ENCODE measurements at regions not wholly inside any gene's neighbourhood (a gene's known extent, or its start where the extent isn't known, plus 50 kb on each side); places are given as distances from the start of the nearest gene placed in this dataset.
"Not testable (repeated sequence)": the region's sequence is repeated elsewhere in the genome, so short reads cannot be mapped to it uniquely, and the experiment has no call there.

DNA sequence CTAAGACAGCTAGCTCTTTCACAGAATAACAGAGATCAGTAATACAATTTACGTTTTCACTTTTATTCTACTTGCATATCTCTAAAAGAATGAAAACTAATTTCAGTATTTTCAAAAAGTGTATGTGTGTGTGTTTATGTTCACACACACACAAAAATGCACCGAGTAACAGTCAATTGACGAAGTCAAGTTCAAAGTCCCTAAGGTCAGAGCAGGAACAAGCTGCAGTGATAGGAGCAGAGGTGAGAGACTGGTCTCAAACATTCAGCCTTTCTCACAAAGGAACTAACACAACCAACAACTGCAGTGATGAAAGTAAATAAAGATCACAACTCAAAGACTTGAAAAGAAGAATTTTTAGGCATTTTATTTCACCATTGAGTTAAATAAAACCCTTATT lies 429.7 kb downstream of the C12orf50 start:
- 86% methylated on average over 3 of the region's 3 CpGs for WGBS
- Histone ChIP-seq H3K27ac (no peak overlapping the region), H3K9me3 (no peaks in the 10 kb centered on the region), H3K4me1 (replicated peaks) (no peaks in the 10 kb centered on the region), H3K27me3 (replicated peaks; ENCODE audit: insufficient read depth) (no peaks in the 10 kb centered on the region), H3K36me3 (no peaks in the 10 kb centered on the region), H3K4me3 (no peak overlapping the region)
- TF ChIP-seq POLR2AphosphoS5 (IDR thresholded peaks at IDR 0.05) (no peak), POLR2A (IDR thresholded peaks at IDR 0.05) (no peak)
- TF ChIP-seq, protein P1, sequence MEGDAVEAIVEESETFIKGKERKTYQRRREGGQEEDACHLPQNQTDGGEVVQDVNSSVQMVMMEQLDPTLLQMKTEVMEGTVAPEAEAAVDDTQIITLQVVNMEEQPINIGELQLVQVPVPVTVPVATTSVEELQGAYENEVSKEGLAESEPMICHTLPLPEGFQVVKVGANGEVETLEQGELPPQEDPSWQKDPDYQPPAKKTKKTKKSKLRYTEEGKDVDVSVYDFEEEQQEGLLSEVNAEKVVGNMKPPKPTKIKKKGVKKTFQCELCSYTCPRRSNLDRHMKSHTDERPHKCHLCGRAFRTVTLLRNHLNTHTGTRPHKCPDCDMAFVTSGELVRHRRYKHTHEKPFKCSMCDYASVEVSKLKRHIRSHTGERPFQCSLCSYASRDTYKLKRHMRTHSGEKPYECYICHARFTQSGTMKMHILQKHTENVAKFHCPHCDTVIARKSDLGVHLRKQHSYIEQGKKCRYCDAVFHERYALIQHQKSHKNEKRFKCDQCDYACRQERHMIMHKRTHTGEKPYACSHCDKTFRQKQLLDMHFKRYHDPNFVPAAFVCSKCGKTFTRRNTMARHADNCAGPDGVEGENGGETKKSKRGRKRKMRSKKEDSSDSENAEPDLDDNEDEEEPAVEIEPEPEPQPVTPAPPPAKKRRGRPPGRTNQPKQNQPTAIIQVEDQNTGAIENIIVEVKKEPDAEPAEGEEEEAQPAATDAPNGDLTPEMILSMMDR (IDR thresholded peaks at IDR 0.05): no peak
- DNase-seq (ENCODE audit: low spot score): no peak
- intact Hi-C loops (cut with DNase I): no loop called here

DNA sequence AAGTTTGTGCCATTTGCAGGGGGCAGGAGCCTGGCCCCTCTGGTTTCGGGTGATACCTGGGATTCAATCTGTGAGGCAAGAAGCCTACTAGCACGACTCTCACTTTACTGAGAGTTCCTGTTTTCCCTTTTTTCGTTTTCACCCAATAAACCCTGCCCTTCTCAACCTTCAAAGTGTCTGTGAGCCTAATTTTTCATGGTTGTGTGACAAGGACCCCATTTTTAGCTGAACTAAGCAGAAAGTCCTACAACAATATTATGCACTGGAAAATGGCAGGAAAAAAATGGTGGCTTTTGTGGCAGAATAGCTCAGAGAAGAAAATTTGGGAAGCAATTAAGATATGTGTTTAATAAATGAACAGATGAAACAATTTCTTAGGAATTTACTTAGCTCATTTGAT lies 432.1 kb downstream of the C12orf50 start:
- whole genome bisulfite sequencing: 72% methylated on average over 3 of the region's 3 CpGs
- no peak overlapping the region for H3K27ac ChIP-seq
- intact Hi-C loops (cut with DNase I): no loop called here
- H3K9me3 ChIP-seq: no peaks in the 10 kb centered on the region
- no peaks in the 10 kb centered on the region for H3K27me3 ChIP-seq (replicated peaks; ENCODE audit: insufficient read depth)
- H3K4me1 ChIP-seq (replicated peaks): no peaks in the 10 kb centered on the region
- no peak overlapping the region for H3K4me3 ChIP-seq
- no peak for DNase-seq (ENCODE audit: low spot score)
- TF ChIP-seq, protein P1 (IDR thresholded peaks at IDR 0.05): no peak
- TF ChIP-seq POLR2A (IDR thresholded peaks at IDR 0.05) (no peak), POLR2AphosphoS5 (IDR thresholded peaks at IDR 0.05) (no peak)
- no peaks in the 10 kb centered on the region for H3K36me3 ChIP-seq

DNA sequence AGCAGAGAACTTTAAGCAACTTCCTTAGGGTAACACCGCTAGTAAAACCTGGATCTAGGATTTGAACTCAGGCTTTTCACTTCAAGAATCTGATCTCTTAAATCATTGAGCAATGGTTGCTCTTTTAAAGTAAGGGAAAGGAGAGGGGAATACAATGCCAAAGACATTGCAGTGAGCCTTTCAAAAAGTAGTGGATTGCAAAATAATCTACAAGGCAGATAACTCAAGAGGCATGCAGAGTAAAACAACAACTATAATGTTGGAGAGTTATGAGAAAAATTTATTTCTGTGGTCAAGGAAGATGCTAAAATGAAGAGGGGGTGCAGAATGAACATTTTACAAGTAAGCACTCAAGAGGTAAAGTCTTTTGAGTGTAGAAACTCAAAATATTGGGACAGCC lies 432.6 kb downstream of the C12orf50 start:
- H3K4me3 ChIP-seq: no peak overlapping the region
- H3K4me1 ChIP-seq (replicated peaks): no peaks in the 10 kb centered on the region
- H3K27ac ChIP-seq: no peak overlapping the region
- H3K36me3 ChIP-seq: no peaks in the 10 kb centered on the region
- intact Hi-C loops (cut with DNase I): no loop called here
- H3K9me3 ChIP-seq: no peaks in the 10 kb centered on the region
- no peak for DNase-seq (ENCODE audit: low spot score)
- WGBS: 91% methylated on average over 1 of the region's 1 CpG
- H3K27me3 ChIP-seq (replicated peaks; ENCODE audit: insufficient read depth): no peaks in the 10 kb centered on the region
- TF ChIP-seq, protein P1 (IDR thresholded peaks at IDR 0.05): no peak
- no peak for TF ChIP-seq POLR2AphosphoS5 (IDR thresholded peaks at IDR 0.05)
- no peak for TF ChIP-seq POLR2A (IDR thresholded peaks at IDR 0.05)

DNA sequence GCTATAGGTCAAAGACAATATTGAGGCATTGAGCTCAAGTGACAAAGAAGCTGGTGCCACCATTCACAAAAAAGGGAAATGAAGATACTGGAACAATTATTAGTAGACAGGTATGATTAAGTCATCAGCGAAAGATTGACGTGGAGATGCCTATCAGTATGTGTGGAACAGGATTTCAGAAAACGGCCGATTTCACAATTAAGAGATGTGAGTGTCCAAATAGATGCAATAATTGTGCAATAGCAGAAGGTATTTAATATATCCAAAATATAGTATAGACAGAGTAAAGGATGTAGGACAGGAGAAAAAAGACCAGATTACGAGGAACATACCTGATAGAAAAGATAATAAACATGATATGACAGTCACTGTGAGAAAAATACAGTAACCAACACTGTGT lies 433.1 kb downstream of the C12orf50 start:
- intact Hi-C loops (cut with DNase I): no loop called here
- H3K9me3 ChIP-seq: no peaks in the 10 kb centered on the region
- no peaks in the 10 kb centered on the region for H3K36me3 ChIP-seq
- no peaks in the 10 kb centered on the region for H3K27me3 ChIP-seq (replicated peaks; ENCODE audit: insufficient read depth)
- no peaks in the 10 kb centered on the region for H3K4me1 ChIP-seq (replicated peaks)
- no peak for DNase-seq (ENCODE audit: low spot score)
- no peak overlapping the region for H3K4me3 ChIP-seq
- WGBS: 94% methylated on average over 5 of the region's 5 CpGs
- TF ChIP-seq POLR2AphosphoS5 (IDR thresholded peaks at IDR 0.05): no peak
- TF ChIP-seq, protein P1 (IDR thresholded peaks at IDR 0.05): no peak
- no peak for TF ChIP-seq POLR2A (IDR thresholded peaks at IDR 0.05)
- H3K27ac ChIP-seq: no peak overlapping the region

DNA sequence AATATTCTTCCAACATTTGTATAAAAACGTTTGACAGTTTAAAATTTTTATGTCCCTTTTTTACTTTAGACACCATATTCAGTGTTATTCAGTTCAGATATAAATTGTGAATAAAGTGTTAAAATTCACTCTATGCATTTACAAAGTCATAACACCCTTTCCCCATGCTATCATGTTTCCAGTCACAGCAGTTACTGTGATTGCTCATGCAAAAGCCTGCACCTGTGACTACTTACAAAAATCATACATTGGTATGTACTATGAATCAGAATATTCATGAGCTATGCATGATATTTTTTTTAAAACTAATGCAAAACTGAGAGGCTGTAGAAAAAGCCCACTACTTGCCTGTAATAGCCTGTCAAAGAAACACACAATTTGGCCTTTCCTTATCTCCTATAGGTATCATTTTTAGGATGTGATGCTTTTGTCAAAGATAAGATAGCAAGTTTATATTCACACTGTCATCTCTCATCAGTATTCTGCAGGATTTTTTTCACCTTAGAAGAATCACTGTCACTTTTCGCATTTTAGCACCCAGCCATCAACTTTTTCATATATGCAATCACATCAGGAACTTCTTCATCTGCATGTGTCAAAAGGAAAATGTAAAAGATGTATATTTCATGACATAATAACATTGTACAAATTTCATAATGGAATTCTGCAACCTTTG lies 443.2 kb downstream of the C12orf50 start:
- no peaks in the 10 kb centered on the region for H3K27me3 ChIP-seq (replicated peaks; ENCODE audit: insufficient read depth)

DNA sequence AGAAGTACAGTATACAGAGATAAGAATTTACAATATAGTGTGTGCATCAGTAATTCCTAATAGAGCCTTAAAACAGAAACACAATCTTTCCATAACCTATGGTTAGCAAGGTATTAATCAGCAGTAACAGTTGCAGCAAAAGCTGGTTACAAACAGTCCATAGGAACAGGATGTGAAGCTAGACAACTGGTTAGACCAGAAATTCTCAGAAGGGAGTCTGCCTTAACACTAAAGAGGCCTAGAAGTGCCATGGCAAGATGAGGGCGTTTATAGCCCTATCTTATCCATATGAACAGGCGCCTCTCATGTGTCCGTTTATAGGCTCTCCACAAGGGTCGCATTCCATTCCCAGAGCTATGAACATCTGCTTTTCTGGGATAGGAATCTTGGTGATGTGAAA lies 450.1 kb downstream of the C12orf50 start:
- H3K27me3 ChIP-seq (replicated peaks; ENCODE audit: insufficient read depth): not testable (repeated sequence)

More for the DNA sequence above, 443.2 kb downstream of the C12orf50 start:
- TF ChIP-seq POLR2AphosphoS5 (IDR thresholded peaks at IDR 0.05) (no peak), POLR2A (IDR thresholded peaks at IDR 0.05) (no peak)
- TF ChIP-seq, protein P1 (IDR thresholded peaks at IDR 0.05): no peak
- intact Hi-C loops (cut with DNase I): no loop called here
- Histone ChIP-seq H3K27ac (no peak overlapping the region), H3K4me1 (replicated peaks) (no peaks in the 10 kb centered on the region), H3K9me3 (no peaks in the 10 kb centered on the region), H3K36me3 (no peaks in the 10 kb centered on the region), H3K4me3 (no peak overlapping the region)
- 67% methylated on average over 2 of the region's 2 CpGs for WGBS
- DNase-seq (ENCODE audit: low spot score): no peak

More for the DNA sequence above, 450.1 kb downstream of the C12orf50 start:
- intact Hi-C loops (cut with DNase I); H3K27ac ChIP-seq; H3K9me3 ChIP-seq; DNase-seq (ENCODE audit: low spot score); H3K36me3 ChIP-seq; H3K4me1 ChIP-seq (replicated peaks); H3K4me3 ChIP-seq: not testable (repeated sequence)
- WGBS: 90% methylated on average over 4 of the region's 4 CpGs

Measured in prostate gland (tissue), 2 donors.